Spleen (tissue), 7 donors: ENCODE measurements at regions not wholly inside any gene's neighbourhood (a gene's known extent, or its start where the extent isn't known, plus 50 kb on each side); places are given as distances from the start of the nearest gene placed in this dataset.

Source experiments
- POLR2A ChIP-seq, 3 donors: fragments of 450-650 bp; IDR thresholded peaks; one replicate each; pipeline ENCODE4 v1.5.1; 2017; ENCODE audit warnings: antibody characterized with exemption in 3 of 3, mild to moderate bottlenecking in 1 of 3
- POLR2AphosphoS5 ChIP-seq, 3 donors: sonication (generic); formaldehyde crosslinking; IDR thresholded peaks; one replicate each; pipeline ENCODE4 v1.5.1; 2017; ENCODE audit warnings: antibody characterized with exemption in 3 of 3
- TF ChIP-seq, protein P1 (sequence below), 11 experiments: fragments of 200-600 bp in 7 of 11; fragments of 450-650 bp in 4 of 11; sonication (generic) in 4 of 11; IDR thresholded peaks in 8 of 11; conservative IDR thresholded peaks in 3 of 11; 1 replicate in 7 of 11; 2 replicates in 4 of 11; pipeline versions ENCODE4 v1.4.0 to v1.8.0; 2016 to 2021; ENCODE audit warnings: antibody characterized with exemption in 11 of 11, inconsistent platforms in 4 of 11, mild to moderate bottlenecking in 1 of 11
- donor health status: DM: no; HTN: no; CAD: no; lungs with moderate emphysema.
- donor health status: DM: no; HTN: no; CAD: no.
- donor health status: DM: no; HTN: no; CAD: no.

DNA sequence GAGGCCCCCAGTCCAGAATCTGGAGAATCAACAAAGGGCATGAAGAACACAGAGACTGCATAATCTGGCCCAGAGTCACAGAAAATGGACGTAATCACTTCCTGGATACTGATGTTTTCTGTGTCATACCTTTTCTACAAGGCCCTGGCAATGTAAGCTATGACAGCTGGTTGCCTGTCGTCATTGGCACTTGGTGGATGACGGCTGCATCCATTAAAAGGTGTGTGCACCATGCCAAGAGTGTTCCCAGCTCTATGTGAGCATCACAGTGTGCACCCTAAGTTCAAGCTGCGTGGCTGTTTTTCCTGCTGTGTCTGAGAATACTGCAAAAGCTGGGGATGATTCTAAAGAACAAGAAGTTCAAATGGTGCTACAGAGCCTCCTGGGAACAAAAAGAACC lies 275.2 kb upstream of the CNR1 start:
- TF ChIP-seq, protein P1, sequence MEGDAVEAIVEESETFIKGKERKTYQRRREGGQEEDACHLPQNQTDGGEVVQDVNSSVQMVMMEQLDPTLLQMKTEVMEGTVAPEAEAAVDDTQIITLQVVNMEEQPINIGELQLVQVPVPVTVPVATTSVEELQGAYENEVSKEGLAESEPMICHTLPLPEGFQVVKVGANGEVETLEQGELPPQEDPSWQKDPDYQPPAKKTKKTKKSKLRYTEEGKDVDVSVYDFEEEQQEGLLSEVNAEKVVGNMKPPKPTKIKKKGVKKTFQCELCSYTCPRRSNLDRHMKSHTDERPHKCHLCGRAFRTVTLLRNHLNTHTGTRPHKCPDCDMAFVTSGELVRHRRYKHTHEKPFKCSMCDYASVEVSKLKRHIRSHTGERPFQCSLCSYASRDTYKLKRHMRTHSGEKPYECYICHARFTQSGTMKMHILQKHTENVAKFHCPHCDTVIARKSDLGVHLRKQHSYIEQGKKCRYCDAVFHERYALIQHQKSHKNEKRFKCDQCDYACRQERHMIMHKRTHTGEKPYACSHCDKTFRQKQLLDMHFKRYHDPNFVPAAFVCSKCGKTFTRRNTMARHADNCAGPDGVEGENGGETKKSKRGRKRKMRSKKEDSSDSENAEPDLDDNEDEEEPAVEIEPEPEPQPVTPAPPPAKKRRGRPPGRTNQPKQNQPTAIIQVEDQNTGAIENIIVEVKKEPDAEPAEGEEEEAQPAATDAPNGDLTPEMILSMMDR (IDR thresholded peaks at IDR 0.05 in 8 of 11, conservative IDR thresholded peaks at IDR 0.05 in 3 of 11): no peak
- TF ChIP-seq POLR2AphosphoS5 (IDR thresholded peaks at IDR 0.05) (no peak), POLR2A (IDR thresholded peaks at IDR 0.05) (no peak)
